Ureter (tissue), 1 donor: ENCODE measurements at regions not wholly inside any gene's neighbourhood (a gene's known extent, or its start where the extent isn't known, plus 50 kb on each side); places are given as distances from the start of the nearest gene placed in this dataset.
A peak's percentile ranks its signal among the peaks of the same experiment; 100 is the strongest.

Experiments used
- DNase-seq: peaks from one replicate; pipeline ENCODE4 v3.0.0-alpha.2; 2020; ENCODE audit warnings: low spot score
- donor health status: DM: yes; HTN: yes; CAD: no.

- DNase-seq = no peak
These were observed 102.2 kb upstream of the ATP10A start for GRCh38 chr15:25965326-25965725.

GRCh38 chr15:25960273-25960672 is 97.1 kb upstream of the ATP10A start:
- no peak for DNase-seq

- no peak for DNase-seq
These were observed 96.0 kb upstream of the ATP10A start for GRCh38 chr15:25959100-25959499.

- DNase-seq = no peak
These were observed 92.5 kb upstream of the ATP10A start for GRCh38 chr15:25955628-25956027.

- no peak for DNase-seq
These were observed 91.3 kb upstream of the ATP10A start for GRCh38 chr15:25954398-25954797.

- no peak for DNase-seq
These were observed 86.9 kb upstream of the ATP10A start for GRCh38 chr15:25950014-25950413.

- DNase-seq = no peak
These were observed 84.5 kb upstream of the ATP10A start for GRCh38 chr15:25947323-25948314.

GRCh38 chr15:25946241-25946805 is 83.2 kb upstream of the ATP10A start:
- DNase-seq = no peak

- no peak for DNase-seq
These were observed 81.3 kb upstream of the ATP10A start for GRCh38 chr15:25944386-25944785.

- no peak for DNase-seq
These were observed 80.7 kb upstream of the ATP10A start for GRCh38 chr15:25943831-25944230.

- DNase-seq = no peak
These were observed 76.0 kb upstream of the ATP10A start for GRCh38 chr15:25939122-25939521.

- DNase-seq = no peak
These were observed 74.7 kb upstream of the ATP10A start for GRCh38 chr15:25937796-25938195.

GRCh38 chr15:25936004-25936403 is 72.9 kb upstream of the ATP10A start:
- DNase-seq = no peak

- DNase-seq = peak; percentile 71
These were observed 70.5 kb upstream of the ATP10A start for GRCh38 chr15:25933456-25934158.

- DNase-seq = no peak
These were observed 69.6 kb upstream of the ATP10A start for GRCh38 chr15:25932696-25933095.

GRCh38 chr15:25931851-25932250 is 68.7 kb upstream of the ATP10A start:
- DNase-seq = no peak

GRCh38 chr15:25930931-25931330 is 67.8 kb upstream of the ATP10A start:
- DNase-seq = no peak
